ENCODE measurements at regions not wholly inside any gene's neighbourhood (a gene's known extent, or its start where the extent isn't known, plus 50 kb on each side); places are given as distances from the start of the nearest gene placed in this dataset.

DNA sequence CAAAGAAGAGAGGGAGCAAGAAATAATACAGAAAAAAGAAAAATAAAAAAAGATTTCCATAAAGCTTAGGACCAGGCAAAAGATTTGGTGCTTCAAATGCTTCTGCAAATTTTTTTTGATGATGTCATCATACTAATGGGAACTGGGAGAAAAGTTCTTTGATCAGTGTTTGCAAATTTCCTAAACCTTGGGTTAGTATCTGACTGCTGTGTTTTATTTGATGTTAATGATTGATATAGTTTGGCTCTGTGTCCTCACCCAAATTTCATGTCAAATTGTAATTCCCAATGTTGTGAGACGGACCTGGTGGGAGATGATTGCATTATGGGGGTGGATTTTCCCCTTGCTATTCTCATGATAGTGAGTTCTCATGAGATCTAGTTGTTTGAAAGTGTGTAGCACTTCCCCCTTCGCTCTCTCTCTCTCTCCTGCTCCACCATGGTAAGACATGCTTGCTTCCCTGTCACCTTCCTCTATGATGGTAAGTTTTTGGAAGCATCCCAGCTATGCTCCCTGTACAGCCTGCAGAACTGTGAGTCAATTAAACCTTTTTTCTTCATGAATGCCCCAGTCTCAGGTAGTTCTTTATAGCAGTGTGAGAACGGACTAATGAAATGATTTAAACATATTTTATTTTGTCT lies 72.6 kb downstream of the TMEM100 start:
- Histone ChIP-seq H3K4me3 (ENCODE audit: low read depth, low read length) (no peak overlapping the region), H3K27ac (ENCODE audit: low read depth) (no peak overlapping the region), H3K36me3 (ENCODE audit: insufficient read depth) (no peaks in the 10 kb centered on the region), H3K4me1 (ENCODE audit: insufficient read depth) (no peaks in the 10 kb centered on the region)
- 93% methylated on average over 3 of the region's 3 CpGs for WGBS
- DNase-seq (ENCODE audit: extremely low spot score): no peak

- H3K27ac ChIP-seq (ENCODE audit: low read depth): no peak overlapping the region
- WGBS: 68% methylated on average over 2 of the region's 2 CpGs
- no peaks in the 10 kb centered on the region for H3K36me3 ChIP-seq (ENCODE audit: insufficient read depth)
- no peak overlapping the region for H3K4me3 ChIP-seq (ENCODE audit: low read depth, low read length)
- no peaks in the 10 kb centered on the region for H3K4me1 ChIP-seq (ENCODE audit: insufficient read depth)
- no peak for DNase-seq (ENCODE audit: extremely low spot score)
Measured at GRCh38 chr17:55648086-55648485, 74.6 kb downstream of the TMEM100 start.

GRCh38 chr17:55645361-55645760 lies 77.3 kb downstream of the TMEM100 start:
- no peak overlapping the region for H3K4me3 ChIP-seq (ENCODE audit: low read depth, low read length)
- no peak for DNase-seq (ENCODE audit: extremely low spot score)
- 97% methylated on average over 2 of the region's 2 CpGs for WGBS

GRCh38 chr17:55644346-55644745 lies 78.3 kb downstream of the TMEM100 start:
- WGBS: 54% methylated on average over 5 of the region's 5 CpGs

More at GRCh38 chr17:55645361-55645760, 77.3 kb downstream of the TMEM100 start:
- Histone ChIP-seq H3K27ac (ENCODE audit: low read depth) (no peak overlapping the region), H3K36me3 (ENCODE audit: insufficient read depth) (no peaks in the 10 kb centered on the region), H3K4me1 (ENCODE audit: insufficient read depth) (no peaks in the 10 kb centered on the region)

DNA sequence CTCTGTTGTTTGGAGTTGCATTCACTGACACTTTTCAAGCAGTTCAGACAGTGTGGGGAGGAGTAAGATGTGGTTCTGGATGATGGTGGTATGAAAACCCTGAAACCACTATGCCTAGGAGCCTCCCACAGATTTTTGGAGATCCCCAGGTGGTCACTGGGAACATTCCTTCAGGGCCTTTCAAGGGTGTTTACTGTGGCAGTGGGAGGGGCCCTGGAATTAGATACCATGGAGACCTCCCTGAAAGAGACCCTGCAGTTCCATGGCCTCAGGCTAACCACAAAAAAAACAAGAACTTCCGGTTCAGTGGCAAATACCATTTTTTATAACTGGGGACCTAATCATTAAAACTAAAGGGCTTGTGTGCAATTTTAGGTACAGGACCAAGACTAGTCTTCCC lies 79.9 kb downstream of the TMEM100 start:
- Histone ChIP-seq H3K4me3 (ENCODE audit: low read depth, low read length) (no peak overlapping the region), H3K27ac (ENCODE audit: low read depth) (no peak overlapping the region), H3K36me3 (ENCODE audit: insufficient read depth) (no peaks in the 10 kb centered on the region), H3K4me1 (ENCODE audit: insufficient read depth) (no peaks in the 10 kb centered on the region)
- DNase-seq (ENCODE audit: extremely low spot score): no peak
- 76% methylated on average over 1 of the region's 1 CpG for WGBS

More at GRCh38 chr17:55644346-55644745, 78.3 kb downstream of the TMEM100 start:
- Histone ChIP-seq H3K4me3 (ENCODE audit: low read depth, low read length) (no peak overlapping the region), H3K27ac (ENCODE audit: low read depth) (no peak overlapping the region), H3K36me3 (ENCODE audit: insufficient read depth) (no peaks in the 10 kb centered on the region), H3K4me1 (ENCODE audit: insufficient read depth) (no peaks in the 10 kb centered on the region)
- DNase-seq (ENCODE audit: extremely low spot score): no peak

DNA sequence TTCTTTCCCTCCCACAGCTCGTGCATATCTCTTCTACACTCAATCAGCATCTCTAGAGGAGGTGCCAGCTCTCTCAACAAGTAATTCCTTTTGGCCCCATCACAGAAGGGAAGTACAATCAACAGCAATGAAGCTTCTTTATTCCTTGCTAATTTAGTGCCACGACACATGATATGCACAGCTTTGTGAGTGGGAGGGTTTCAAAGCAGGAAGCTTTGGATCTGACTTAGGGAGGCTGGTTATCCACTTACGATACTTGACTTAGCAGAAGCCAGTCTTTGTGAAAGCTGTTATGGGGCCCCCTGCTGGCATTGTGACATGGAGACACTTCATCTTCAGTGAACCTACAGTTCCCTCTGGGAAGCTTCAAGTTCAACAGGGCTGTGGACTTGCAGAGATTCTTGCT lies 81.0 kb downstream of the TMEM100 start:
- 47% methylated on average over 3 of the region's 3 CpGs for WGBS
- H3K36me3 ChIP-seq (ENCODE audit: insufficient read depth): no peaks in the 10 kb centered on the region
- H3K4me3 ChIP-seq (ENCODE audit: low read depth, low read length): no peak overlapping the region
- no peak overlapping the region for H3K27ac ChIP-seq (ENCODE audit: low read depth)
- peak; percentile 17 for DNase-seq (ENCODE audit: extremely low spot score)
- no peaks in the 10 kb centered on the region for H3K4me1 ChIP-seq (ENCODE audit: insufficient read depth)

- Histone ChIP-seq H3K36me3 (ENCODE audit: insufficient read depth) (no peaks in the 10 kb centered on the region), H3K27ac (ENCODE audit: low read depth) (no peak overlapping the region), H3K4me3 (ENCODE audit: low read depth, low read length) (no peak overlapping the region), H3K4me1 (ENCODE audit: insufficient read depth) (no peaks in the 10 kb centered on the region)
- DNase-seq (ENCODE audit: extremely low spot score): no peak
- WGBS: 73% methylated on average over 4 of the region's 4 CpGs
Measured at GRCh38 chr17:55639096-55639495, 83.6 kb downstream of the TMEM100 start.

DNA sequence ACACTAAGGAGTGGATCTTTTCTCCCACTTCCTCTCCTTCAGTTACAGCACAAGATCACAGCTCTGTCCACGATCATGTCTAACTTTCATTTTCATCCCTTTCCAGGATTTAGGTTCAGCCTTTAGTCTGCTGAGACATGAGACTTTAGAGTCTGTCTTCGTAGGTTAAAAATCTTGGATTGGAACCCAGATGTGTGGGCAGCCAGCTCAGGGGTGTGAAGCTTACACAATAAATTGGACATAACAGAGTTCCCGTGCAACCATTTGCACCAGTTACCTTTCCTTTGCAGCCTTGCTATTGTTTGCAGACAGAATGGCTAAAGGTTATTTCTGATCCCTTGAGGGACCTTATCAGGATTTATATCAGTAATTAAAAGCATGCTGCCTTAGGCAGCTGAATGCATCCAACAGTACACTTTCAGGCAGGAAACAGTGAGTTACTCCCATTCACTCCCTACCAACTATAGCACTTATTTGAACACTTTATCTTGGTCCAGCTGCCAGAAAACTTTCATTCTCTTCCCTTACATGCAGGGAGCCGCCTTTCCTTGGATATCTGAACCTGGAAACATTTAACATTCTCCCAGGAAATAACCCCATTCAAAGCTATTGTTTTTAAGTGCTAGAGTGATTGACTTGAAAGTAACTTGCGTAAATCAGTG lies 87.3 kb downstream of the TMEM100 start:
- H3K4me3 ChIP-seq (ENCODE audit: low read depth, low read length): no peak overlapping the region
- no peak overlapping the region for H3K27ac ChIP-seq (ENCODE audit: low read depth)
- WGBS: 41% methylated on average over 5 of the region's 5 CpGs
- H3K4me1 ChIP-seq (ENCODE audit: insufficient read depth): no peaks in the 10 kb centered on the region
- peak; percentile 47 for DNase-seq (ENCODE audit: extremely low spot score)
- H3K36me3 ChIP-seq (ENCODE audit: insufficient read depth): no peaks in the 10 kb centered on the region

- Histone ChIP-seq H3K36me3 (ENCODE audit: insufficient read depth) (no peaks in the 10 kb centered on the region), H3K27ac (ENCODE audit: low read depth) (no peak overlapping the region), H3K4me3 (ENCODE audit: low read depth, low read length) (no peak overlapping the region), H3K4me1 (ENCODE audit: insufficient read depth) (no peaks in the 10 kb centered on the region)
- DNase-seq (ENCODE audit: extremely low spot score): no peak
- 72% methylated on average over 3 of the region's 3 CpGs for WGBS
Measured at GRCh38 chr17:55634702-55635101, 88.0 kb downstream of the TMEM100 start.

- 89% methylated on average over 2 of the region's 2 CpGs for WGBS
- no peak overlapping the region for H3K4me3 ChIP-seq (ENCODE audit: low read depth, low read length)
- H3K4me1 ChIP-seq (ENCODE audit: insufficient read depth): no peaks in the 10 kb centered on the region
- no peak overlapping the region for H3K27ac ChIP-seq (ENCODE audit: low read depth)
- DNase-seq (ENCODE audit: extremely low spot score): no peak
- H3K36me3 ChIP-seq (ENCODE audit: insufficient read depth): no peaks in the 10 kb centered on the region
Measured at GRCh38 chr17:55632893-55633292, 89.8 kb downstream of the TMEM100 start.

- H3K36me3 ChIP-seq (ENCODE audit: insufficient read depth): no peaks in the 10 kb centered on the region
- H3K4me3 ChIP-seq (ENCODE audit: low read depth, low read length): no peak overlapping the region
- no peak for DNase-seq (ENCODE audit: extremely low spot score)
- WGBS: 82% methylated on average over 2 of the region's 2 CpGs
- no peaks in the 10 kb centered on the region for H3K4me1 ChIP-seq (ENCODE audit: insufficient read depth)
- H3K27ac ChIP-seq (ENCODE audit: low read depth): no peak overlapping the region
Measured at GRCh38 chr17:55632236-55632635, 90.4 kb downstream of the TMEM100 start.

DNA sequence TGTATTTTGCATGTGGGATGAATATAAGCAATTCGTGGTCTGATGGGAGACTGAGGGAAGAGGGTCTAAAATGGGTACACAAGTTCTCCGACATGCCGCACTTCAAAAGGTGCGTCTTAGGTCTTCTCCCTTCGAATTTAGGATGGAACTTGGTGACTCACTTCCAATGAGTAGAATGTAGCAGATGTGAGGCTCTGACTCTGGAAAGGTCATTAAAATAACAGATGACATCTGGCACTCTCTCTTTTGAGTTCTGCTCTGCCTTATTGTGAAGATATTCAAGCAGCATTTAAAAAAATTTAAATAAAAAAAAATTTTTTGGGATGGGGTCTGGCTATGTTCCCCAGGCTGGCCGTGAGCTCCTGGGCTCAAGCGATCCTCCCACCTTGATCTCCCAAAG lies 92.7 kb downstream of the TMEM100 start:
- DNase-seq (ENCODE audit: extremely low spot score): no peak
- H3K4me3 ChIP-seq (ENCODE audit: low read depth, low read length): no peak overlapping the region
- WGBS: 72% methylated on average over 7 of the region's 7 CpGs
- H3K27ac ChIP-seq (ENCODE audit: low read depth): no peak overlapping the region
- H3K36me3 ChIP-seq (ENCODE audit: insufficient read depth): no peaks in the 10 kb centered on the region
- no peaks in the 10 kb centered on the region for H3K4me1 ChIP-seq (ENCODE audit: insufficient read depth)

DNA sequence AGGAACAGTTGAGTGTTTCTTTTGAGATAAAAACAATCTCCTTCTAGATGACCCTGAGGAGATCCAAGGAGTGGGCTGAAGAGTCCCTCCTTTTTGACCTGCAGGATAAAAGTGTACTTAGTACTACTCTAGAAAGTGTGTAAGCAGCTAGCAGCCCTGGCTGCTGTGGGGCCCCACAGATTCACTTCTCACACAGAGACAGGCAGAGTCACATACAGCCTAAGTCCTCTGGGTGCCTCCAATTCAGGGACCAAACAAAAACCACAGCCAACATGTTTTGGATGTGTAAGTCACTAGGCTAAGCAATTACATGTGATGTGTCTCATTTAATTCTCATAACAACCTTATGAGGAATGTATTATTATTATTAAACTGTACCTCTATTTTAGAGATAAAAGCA lies 97.1 kb downstream of the TMEM100 start:
- no peaks in the 10 kb centered on the region for H3K4me1 ChIP-seq (ENCODE audit: insufficient read depth)

DNA sequence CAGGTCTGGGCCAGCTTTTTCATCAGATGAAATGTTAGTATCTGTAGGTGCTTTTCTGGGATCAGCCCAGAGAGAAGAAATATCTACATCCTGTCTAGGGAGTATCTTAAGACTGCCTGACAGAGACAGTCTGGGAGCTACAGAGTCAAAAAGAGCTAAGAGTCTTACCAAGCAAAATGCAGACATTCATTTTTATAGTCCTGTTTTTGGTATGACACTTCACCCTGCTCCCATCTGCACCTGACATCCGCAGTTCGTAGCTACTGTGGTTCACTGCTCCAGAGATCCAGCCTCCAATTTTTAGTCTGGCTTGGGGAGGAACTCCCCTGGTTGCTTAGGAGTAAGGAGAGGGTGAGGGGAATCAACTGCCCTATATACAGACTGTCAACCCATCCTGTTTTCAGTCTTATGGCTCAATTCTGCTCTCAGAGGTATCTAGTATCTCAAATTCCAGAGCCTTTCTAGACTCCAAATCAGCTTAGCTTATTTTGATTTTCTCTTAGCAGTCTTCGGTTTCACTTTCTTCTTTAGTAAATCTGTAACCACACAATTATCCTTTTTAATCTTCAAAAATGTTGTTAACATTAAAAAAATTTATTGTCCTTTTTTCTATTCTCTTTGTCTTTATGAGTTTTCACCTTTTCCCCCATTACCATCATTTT lies 97.8 kb downstream of the TMEM100 start:
- no peaks in the 10 kb centered on the region for H3K4me1 ChIP-seq (ENCODE audit: insufficient read depth)
- no peak for DNase-seq (ENCODE audit: extremely low spot score)
- H3K36me3 ChIP-seq (ENCODE audit: insufficient read depth): no peaks in the 10 kb centered on the region
- 71% methylated on average over 3 of the region's 3 CpGs for WGBS
- H3K27ac ChIP-seq (ENCODE audit: low read depth): no peak overlapping the region
- H3K4me3 ChIP-seq (ENCODE audit: low read depth, low read length): no peak overlapping the region

More for the DNA sequence above, 97.1 kb downstream of the TMEM100 start:
- Histone ChIP-seq H3K36me3 (ENCODE audit: insufficient read depth) (no peaks in the 10 kb centered on the region), H3K27ac (ENCODE audit: low read depth) (no peak overlapping the region), H3K4me3 (ENCODE audit: low read depth, low read length) (no peak overlapping the region)
- DNase-seq (ENCODE audit: extremely low spot score): no peak

All from urinary bladder (tissue), 3 donors.